ENCODE measurements at regions not wholly inside any gene's neighbourhood (a gene's known extent, or its start where the extent isn't known, plus 50 kb on each side); places are given as distances from the start of the nearest gene placed in this dataset.

GRCh38 chr3:98681486-98681885, 81.7 kb upstream of the ST3GAL6 start:
- H2AK5ac ChIP-seq (ENCODE audit: low read depth, low read length) = no peak overlapping the region
- no peak overlapping the region for H3K14ac ChIP-seq (replicated peaks; ENCODE audit: low read depth, low read length)
- H3K27me3 ChIP-seq (ENCODE audit: control insufficient read depth, insufficient read depth, low read length) = no peaks in the 10 kb centered on the region
- H4K20me1 ChIP-seq (ENCODE audit: insufficient read depth, low read length) = no peaks in the 10 kb centered on the region
- H2AK9ac ChIP-seq (replicated peaks; ENCODE audit: low read depth, low read length, poor library complexity) = no peak overlapping the region
- ChIA-PET CTCF (no interaction called here), POLR2A (ENCODE audit: unreplicated experiment) (no interaction called here)
- no peak overlapping the region for H2BK20ac ChIP-seq (ENCODE audit: low read depth, low read length)
- BruUV-seq (replicated peaks) = no TSS peak
- no peak overlapping the region for H3K18ac ChIP-seq (ENCODE audit: low read depth, low read length)
- no peak overlapping the region for H3K4me2 ChIP-seq (ENCODE audit: low read depth, low read length)
- no peak overlapping the region for H3K56ac ChIP-seq (ENCODE audit: extremely low read depth, insufficient read depth, low read length)
- dilution Hi-C loops (cut with HindIII; ENCODE audit: low sequenced_read_pairs, unreplicated experiment) (no loop called here), intact Hi-C loops (cut with micrococcal nuclease) (no loop called here), in situ Hi-C loops (cut with MboI; ENCODE audit: low sequenced_read_pairs) (no loop called here)
- H3K9ac ChIP-seq (ENCODE audit: low read depth, low read length) = no peak overlapping the region
- no peak for TF ChIP-seq CEBPB (IDR thresholded peaks at IDR 0.05; ENCODE audit: low read depth, low read length)
- TF ChIP-seq CHD1 (IDR thresholded peaks at IDR 0.05; ENCODE audit: low read depth, low read length) = no peak
- no peak for TF ChIP-seq MAZ (IDR thresholded peaks at IDR 0.05; ENCODE audit: borderline replicate concordance, low read depth, low read length)
- no peak for TF ChIP-seq RFX5 (IDR thresholded peaks at IDR 0.05; ENCODE audit: low read depth, low read length)
- TF ChIP-seq RAD21 (IDR thresholded peaks at IDR 0.05; ENCODE audit: low read length) = no peak
- no peak for TF ChIP-seq NFE2L2 (IDR thresholded peaks at IDR 0.05; ENCODE audit: low read depth, low read length)
- TF ChIP-seq USF2 (IDR thresholded peaks at IDR 0.05; ENCODE audit: low read depth, low read length) = no peak
- no peak for TF ChIP-seq POLR2A (IDR thresholded peaks at IDR 0.05; ENCODE audit: low read depth, low read length)
- no peak for TF ChIP-seq SMC3 (IDR thresholded peaks at IDR 0.05; ENCODE audit: low read depth, low read length)
- TF ChIP-seq FOS (IDR thresholded peaks at IDR 0.05; ENCODE audit: low read depth, low read length) = no peak
- TF ChIP-seq, protein P1, sequence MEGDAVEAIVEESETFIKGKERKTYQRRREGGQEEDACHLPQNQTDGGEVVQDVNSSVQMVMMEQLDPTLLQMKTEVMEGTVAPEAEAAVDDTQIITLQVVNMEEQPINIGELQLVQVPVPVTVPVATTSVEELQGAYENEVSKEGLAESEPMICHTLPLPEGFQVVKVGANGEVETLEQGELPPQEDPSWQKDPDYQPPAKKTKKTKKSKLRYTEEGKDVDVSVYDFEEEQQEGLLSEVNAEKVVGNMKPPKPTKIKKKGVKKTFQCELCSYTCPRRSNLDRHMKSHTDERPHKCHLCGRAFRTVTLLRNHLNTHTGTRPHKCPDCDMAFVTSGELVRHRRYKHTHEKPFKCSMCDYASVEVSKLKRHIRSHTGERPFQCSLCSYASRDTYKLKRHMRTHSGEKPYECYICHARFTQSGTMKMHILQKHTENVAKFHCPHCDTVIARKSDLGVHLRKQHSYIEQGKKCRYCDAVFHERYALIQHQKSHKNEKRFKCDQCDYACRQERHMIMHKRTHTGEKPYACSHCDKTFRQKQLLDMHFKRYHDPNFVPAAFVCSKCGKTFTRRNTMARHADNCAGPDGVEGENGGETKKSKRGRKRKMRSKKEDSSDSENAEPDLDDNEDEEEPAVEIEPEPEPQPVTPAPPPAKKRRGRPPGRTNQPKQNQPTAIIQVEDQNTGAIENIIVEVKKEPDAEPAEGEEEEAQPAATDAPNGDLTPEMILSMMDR (conservative IDR thresholded peaks at IDR 0.05; ENCODE audit: low read depth, low read length) = no peak
- no peak for TF ChIP-seq BHLHE40 (IDR thresholded peaks at IDR 0.05; ENCODE audit: low read depth, low read length)
- no peak for TF ChIP-seq ELK1 (IDR thresholded peaks at IDR 0.05; ENCODE audit: borderline replicate concordance, low read depth, low read length)
- no peak for TF ChIP-seq MXI1 (IDR thresholded peaks at IDR 0.05; ENCODE audit: borderline replicate concordance, low read depth, low read length)
- TF ChIP-seq MAFK (IDR thresholded peaks at IDR 0.05; ENCODE audit: low read depth, low read length) = no peak
- TF ChIP-seq RCOR1 (IDR thresholded peaks at IDR 0.05; ENCODE audit: insufficient replicate concordance, low read length) = no peak
- no peak overlapping the region for H4K8ac ChIP-seq (ENCODE audit: low read depth in 2 of 2, low read length in 2 of 2)
- no peaks in the 10 kb centered on the region for H3K4me1 ChIP-seq (ENCODE audit: control insufficient read depth, insufficient read depth, low read length)
- no peak overlapping the region for H4K91ac ChIP-seq (ENCODE audit: insufficient read depth, low read depth, low read length)
- H3K79me1 ChIP-seq (ENCODE audit: low read depth in 1 of 2, low read length in 2 of 2) = no peaks in the 10 kb centered on the region
- no peak overlapping the region for H3K4ac ChIP-seq (ENCODE audit: low read depth, low read length)
- no peak overlapping the region for H4K5ac ChIP-seq (ENCODE audit: low read depth, low read length)
- no peak for ATAC-seq (ENCODE audit: low read depth)
- WGBS, 2 experiments (ENCODE audit: extremely low coverage in 2 of 2, insufficient read length in 1 of 2) = no CpG with 5 or more reads among the region's 7 CpGs
- no peak overlapping the region for H2BK5ac ChIP-seq (ENCODE audit: low read depth, low read length, poor library complexity, severe bottlenecking)
- H3K9me3 ChIP-seq (ENCODE audit: control insufficient read depth, insufficient read depth, low read length) = no peaks in the 10 kb centered on the region
- no peak overlapping the region for H2BK15ac ChIP-seq (ENCODE audit: low read depth, low read length)
- H3K9me1 ChIP-seq (ENCODE audit: insufficient read depth, low read length) = no peaks in the 10 kb centered on the region
- H3K4me3 ChIP-seq (ENCODE audit: insufficient read depth, low read depth, low read length) = no peak overlapping the region
- no peak for DNase-seq
- H3K27ac ChIP-seq (ENCODE audit: insufficient read depth, low read length) = no peak overlapping the region
- no peak overlapping the region for H2BK120ac ChIP-seq (ENCODE audit: low read depth, low read length)
- no peak overlapping the region for H2AFZ ChIP-seq (replicated peaks; ENCODE audit: low read length, poor library complexity)
- no peak overlapping the region for H3K23ac ChIP-seq (ENCODE audit: low read depth, low read length)
- H3K36me3 ChIP-seq (ENCODE audit: control insufficient read depth, insufficient read depth, low read length) = no peaks in the 10 kb centered on the region
